Suppressor macrophage (primary cell): ENCODE measurements at regions not wholly inside any gene's neighbourhood (a gene's known extent, or its start where the extent isn't known, plus 50 kb on each side); places are given as distances from the start of the nearest gene placed in this dataset.
A peak's percentile ranks its signal among the peaks of the same experiment; 100 is the strongest.

Experiments
- DNase-seq, 4 experiments: peaks; one replicate each; pipeline ENCODE4 v3.0.0-alpha.2; 2020 to 2022

- no peak for DNase-seq
Observed at GRCh38 chr12:13376610-13377373, 180.3 kb downstream of the EMP1 start.

GRCh38 chr12:13375583-13376345 lies 179.2 kb downstream of the EMP1 start:
- no peak for DNase-seq

DNA sequence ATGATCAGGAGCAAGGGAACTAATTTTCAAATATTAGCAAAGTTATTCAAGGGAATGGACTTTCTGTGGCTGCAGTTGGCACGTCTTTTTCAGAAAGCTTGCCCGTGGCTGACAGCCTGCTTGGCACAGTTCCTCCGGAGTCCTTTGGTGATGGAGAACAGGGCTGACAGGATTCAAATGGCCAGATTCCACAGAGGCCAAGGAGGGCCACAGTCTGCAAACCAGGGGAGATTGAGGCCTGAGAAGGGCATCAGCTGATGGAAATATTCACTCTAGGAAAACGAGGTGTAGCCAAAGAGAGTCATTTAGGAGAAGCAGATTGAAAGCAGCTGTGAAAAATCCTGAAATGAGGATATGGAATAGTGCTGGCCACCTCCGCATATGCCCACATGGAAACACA lies 178.3 kb downstream of the EMP1 start:
- no peak for DNase-seq

DNA sequence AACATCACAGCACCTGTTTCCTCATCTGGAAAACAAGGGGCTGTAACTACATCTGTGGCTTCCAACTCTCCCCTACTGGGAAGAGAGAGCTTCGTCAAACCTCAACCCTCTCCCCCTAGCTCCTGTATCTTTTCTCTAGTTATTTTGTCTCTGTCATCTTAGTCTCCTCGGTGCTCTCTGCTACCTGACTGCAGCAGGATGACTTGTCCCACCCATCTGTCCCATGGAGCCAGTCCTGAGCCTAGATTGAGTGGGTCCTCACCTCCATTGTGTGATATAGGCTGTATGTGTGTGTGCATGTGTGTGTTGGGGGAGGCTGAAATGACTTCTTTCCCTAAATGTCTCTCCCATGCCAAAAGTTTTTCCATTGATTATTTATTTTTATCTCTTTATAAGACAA lies 177.3 kb downstream of the EMP1 start:
- no peak for DNase-seq

DNA sequence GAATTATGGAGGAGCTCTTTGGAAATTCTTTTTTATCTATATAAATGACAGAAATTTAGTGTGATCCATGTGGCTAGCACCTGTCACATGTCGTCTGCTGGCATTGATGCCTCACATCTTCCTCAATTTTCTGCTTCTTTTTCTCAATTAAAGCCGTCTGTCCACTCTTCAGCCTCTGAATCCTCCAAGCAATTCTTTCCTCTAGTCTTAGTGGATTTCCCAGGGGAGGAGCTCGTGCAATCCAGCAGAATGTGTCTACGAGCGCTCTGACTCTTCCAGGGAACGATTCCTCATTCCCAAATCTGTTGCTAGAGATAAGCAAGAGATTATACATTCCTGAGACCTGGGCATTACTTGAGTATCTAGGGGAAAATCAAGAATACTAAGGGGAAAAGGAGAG lies 176.6 kb downstream of the EMP1 start:
- no peak for DNase-seq

DNA sequence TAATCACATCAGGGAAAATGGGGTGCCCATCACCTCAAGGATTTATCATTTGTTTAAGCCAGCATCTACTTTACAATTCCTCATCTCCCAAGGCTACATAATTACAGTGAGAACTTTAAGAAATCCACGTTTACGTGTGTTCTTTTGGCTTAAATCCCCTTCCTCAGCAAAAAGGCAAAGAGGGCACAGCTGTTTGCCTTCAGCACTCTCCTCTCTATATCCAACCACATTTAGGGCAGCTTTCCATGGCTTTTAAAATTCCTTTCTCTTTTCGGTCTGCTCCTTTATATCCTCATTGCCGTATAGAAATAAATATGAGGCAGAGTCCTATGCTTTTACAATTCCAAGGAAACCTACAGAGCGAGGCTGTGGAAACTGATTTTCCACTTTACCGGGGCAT lies 175.9 kb downstream of the EMP1 start:
- no peak for DNase-seq

DNA sequence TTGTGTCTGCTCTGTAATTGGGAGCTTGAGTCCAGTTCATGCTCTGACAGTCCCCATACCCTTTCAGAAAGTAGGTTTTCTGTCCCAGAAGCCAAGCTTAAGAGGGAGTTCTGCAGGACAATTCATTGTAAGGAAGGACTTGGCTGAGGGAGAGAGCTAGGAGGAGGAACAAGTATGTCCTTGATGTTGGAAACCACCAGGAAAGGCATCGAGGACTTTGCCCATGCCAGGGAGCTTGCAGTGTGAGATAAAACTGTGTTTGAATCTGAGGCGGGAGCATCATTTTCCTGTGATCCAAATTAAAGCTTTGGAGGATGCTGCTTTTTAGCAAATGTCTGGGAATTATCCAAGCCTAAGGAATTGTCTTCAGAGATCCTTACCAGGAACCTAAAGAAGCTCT lies 175.3 kb downstream of the EMP1 start:
- DNase-seq, result no peak

DNA sequence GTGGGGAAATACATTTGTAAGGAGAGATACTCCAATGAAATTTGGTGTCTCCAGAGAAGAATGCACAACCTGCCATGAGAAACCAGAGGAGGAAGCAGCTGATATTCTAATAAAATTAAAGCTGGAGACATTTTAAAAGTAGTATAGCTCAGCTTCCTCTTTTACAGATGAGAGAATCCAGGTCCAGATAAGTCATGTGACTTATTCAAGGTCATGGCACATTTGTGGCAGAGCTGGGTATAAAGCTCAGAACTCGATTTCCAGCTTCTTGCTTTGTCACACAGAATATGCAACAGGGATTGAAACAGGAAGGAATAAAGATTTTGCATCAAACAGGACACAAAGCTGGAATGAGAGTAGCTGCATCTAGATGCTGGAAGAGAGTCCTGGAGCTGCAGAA lies 174.8 kb downstream of the EMP1 start:
- DNase-seq, result no peak

- DNase-seq, result no peak
Observed at GRCh38 chr12:13369474-13370056, 173.0 kb downstream of the EMP1 start.

DNA sequence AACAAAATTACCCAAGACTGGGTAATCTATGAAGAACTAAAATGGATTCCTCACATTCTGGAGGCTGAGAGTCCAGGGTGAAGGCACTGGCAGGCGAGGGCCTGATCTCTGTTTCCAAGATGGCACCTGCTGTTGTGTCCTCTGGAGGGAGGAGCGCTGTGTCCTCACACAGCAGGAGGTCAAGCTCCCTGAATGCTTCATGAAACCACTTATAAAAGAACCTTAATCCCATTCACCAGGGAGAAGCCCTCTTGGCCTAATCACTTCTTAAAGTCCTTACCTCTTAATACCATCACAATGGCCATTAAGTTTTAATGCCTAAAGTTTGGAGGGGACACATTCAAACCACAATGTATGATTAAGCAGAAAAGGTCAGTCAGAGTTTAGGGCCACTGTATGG lies 172.4 kb downstream of the EMP1 start:
- no peak for DNase-seq

GRCh38 chr12:13368431-13368830 lies 171.9 kb downstream of the EMP1 start:
- no peak for DNase-seq

GRCh38 chr12:13367973-13368372 lies 171.4 kb downstream of the EMP1 start:
- DNase-seq, result no peak

DNA sequence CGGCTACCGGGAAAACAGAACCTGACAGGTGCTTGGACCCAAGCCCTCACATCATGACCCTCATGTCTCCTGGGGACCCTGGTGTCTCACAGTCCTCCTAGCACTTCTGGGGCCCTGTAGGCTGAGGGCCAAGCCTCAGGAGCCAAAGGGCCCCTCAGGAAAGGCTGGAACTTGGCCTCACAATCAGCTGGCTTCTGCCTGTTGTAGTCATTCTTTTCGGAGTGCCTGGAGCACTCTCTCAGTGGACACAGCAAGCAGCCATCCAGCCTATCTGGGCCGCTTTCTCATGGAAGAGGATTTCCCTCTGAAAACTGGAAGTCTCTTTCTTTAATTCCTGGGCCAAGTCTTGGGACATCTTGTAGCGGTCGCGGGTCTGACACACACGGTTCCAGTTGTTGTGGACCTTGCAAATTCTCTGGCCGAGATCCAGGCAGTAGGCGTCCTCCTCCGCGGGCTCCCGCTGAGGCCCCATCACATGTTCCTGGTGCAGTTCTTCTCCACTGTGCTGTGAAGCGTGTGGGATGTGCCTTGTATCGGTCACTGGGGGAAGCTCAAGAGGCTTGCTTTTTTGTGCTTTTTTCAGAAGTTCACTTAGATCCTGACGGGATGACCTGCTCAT lies 169.3 kb downstream of the EMP1 start:
- no peak for DNase-seq

DNA sequence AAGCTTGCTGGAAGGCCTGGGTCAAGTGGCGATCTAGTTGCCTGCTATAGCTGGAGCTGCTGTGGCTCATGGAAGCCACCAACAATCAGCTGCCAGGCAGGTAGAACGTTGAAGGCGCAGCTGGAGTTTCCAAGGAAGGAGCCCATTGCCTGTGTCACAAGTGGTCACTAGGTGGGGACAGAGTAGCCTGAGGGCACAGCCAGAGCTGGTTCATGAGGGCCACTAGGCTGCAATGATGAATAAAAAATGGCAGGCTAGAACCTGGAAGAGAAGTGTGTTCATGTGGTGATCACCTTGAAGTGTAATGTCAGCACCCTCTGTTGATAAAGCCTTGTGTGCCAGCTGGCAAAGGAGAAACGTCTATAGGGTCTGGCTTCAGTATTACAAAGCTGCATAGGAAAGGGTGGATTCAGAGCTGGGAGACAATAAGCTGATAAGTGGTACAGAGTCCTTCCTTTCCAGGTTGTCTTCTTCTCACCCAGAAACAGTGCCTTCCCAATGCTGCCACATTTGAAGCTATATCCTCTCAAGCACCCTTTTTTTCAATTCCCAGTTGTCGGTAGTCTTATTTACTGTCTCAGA lies 165.8 kb downstream of the EMP1 start:
- peak; percentile 56 to 73 (median 66) for DNase-seq

- no peak for DNase-seq
Observed at GRCh38 chr12:13359636-13360035, 163.1 kb downstream of the EMP1 start.

DNA sequence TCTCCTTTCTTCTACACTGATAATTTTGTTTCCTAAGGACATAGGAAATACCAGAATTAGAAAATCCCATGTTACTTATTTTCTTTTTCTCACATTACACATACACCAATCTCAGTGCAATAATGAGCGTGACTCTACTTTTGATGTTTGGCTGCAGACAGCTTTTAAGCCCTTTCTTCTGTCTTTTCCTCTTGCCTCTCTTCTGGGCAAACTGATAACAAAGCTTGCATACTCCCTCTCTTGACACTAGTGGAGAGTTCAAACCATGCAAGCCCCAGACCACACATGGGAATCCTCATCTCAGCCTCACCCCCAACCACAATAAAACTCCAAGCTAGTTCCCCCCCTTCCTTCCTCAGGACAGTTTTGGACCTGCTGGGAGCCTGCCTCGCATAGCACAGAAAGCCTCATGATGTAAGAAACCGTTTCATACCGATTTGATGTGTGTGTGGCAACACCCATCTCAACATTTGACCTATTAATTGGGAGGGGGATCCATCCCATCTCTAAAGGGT lies 161.9 kb downstream of the EMP1 start:
- DNase-seq, result no peak

GRCh38 chr12:13350946-13351345 lies 154.4 kb downstream of the EMP1 start:
- DNase-seq, result no peak

DNA sequence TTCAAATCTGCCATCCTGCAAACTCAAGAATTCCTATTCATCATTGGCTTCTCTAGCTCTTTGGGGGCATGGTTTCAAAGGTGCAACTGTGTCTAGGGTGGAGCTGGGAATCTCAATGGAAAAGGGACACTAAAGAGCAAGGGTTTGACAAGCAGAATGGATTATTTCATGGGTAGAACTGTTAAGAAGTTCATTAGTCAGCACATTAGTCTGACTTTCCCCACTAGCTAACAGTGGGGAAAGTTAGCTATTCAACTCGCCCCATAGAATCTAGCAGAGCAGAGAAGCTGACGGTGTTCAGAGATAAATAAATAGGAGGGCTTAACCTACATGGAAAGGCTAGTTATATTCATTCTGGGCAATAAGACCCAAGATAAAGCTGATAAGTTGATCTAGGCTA lies 153.9 kb downstream of the EMP1 start:
- no peak for DNase-seq

DNA sequence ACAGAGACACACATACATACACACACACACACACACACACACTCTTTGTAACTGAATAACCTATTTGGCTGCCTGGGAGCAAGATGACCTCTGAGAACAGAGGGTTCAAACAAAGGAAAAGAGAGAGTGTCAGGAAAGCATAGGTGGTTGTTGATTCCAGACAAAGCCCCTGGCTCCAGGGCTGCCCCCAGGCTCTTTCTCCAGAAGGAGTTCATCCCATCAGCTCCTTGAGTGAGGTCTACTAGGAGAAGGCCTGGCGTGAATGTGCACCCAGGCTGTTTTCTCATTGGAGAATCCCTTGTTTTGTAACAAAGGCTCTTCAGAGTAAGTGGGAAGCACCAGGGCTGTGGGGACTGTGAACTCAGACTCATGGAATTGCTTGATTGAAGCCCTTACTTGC lies 151.9 kb downstream of the EMP1 start:
- DNase-seq, result no peak

DNA sequence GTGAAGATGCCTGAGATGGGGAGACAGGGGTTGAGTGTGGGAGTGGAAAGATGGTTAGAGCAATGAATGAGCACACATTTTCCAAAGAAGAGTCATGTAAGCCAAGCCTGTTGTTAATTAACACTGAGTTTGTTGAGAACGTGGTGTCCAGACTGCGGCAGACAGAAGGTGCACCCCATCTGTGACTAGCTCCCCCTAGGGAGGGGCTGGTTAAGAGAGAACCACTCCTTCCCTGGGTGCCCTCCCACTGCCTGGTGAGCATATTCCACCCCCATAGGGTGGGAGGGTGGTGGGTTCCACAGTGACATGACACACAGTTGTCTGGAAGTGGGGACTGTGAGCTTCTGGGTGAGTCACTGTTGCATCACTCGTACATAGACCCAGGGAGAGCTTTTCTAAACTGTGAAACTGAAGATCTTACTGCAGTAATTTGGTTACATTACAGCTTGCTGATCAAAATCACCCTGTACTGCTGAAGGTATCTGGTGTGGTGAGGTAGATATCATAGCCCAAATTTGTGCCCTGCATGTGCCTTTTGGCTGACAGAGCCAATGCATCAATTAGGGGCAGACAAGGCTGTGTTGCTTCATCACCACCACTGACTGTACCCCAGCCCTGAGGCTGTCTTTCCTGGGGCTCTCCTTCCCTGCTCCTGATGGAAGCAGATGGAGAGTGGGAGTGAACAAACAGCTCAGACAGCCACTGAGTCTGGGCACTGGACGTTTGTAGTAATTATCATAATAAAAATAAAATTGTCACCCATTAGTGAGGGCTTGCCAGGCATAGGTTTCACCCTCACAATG lies 150.9 kb downstream of the EMP1 start:
- DNase-seq, result peak in 2 of 4 experiments; percentile 7 to 18

DNA sequence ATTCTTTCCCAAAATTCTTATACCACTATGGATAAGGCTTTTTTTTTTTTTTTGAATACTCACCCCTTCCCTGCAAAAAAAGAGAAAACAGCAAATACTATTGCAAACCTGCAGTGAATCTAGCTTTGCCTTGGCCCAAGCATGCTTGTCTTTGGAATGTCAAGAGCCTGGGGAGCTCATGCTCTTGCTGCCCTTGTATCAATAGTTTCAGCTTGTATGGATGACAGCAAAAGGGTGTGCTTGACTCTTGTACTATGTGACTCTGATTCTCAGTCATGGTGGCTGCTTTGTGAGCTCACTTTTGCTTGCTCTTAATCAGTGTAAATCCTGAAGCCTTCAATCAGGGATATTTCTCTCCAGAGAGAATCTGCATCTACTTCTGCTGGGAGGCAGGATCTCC lies 149.2 kb downstream of the EMP1 start:
- DNase-seq, result no peak

DNA sequence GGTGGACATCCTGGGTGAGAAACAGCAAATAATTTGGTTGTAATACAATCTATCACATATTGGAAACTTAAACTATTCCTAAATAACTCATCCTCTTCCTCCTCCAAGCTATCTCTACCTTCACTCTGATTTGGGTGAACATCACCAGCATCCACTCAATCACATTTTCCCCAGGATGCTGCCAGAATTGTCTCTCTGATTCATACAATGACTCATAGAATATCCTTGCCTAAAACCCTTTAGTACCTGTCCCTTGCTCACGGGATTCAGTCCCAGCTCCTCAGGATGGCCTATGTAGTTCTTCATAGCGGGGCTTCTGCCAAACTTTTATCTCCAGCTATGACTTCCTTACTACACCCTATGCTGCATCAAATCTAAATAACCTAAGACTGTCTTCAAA lies 146.8 kb downstream of the EMP1 start:
- no peak for DNase-seq
